ENCODE measurements at regions not wholly inside any gene's neighbourhood (a gene's known extent, or its start where the extent isn't known, plus 50 kb on each side); places are given as distances from the start of the nearest gene placed in this dataset.

- Histone ChIP-seq H3K4me3 (no peak overlapping the region), H3K4me1 (peaks cover 31% of the 10 kb centered on the region), H3K4me2 (no peak overlapping the region), H3K9me3 (no peaks in the 10 kb centered on the region), H3K27ac (no peak overlapping the region)
- WGBS (ENCODE audit: missing lambda C conversion rate), result 63% methylated on average over 2 of the region's 2 CpGs
- TF ChIP-seq, protein P1, sequence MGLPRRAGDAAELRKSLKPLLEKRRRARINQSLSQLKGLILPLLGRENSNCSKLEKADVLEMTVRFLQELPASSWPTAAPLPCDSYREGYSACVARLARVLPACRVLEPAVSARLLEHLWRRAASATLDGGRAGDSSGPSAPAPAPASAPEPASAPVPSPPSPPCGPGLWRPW (IDR thresholded peaks at IDR 0.05), result no peak
- TF ChIP-seq GATA3 (IDR thresholded peaks at IDR 0.05; ENCODE audit: borderline replicate concordance) (no peak), EHF (CRISPR knock-in tag; IDR thresholded peaks at IDR 0.05) (no peak), HOXB13 (CRISPR knock-in tag; IDR thresholded peaks at IDR 0.05; ENCODE audit: low read depth) (no peak), CEBPB (IDR thresholded peaks at IDR 0.05) (no peak)
- TF ChIP-seq, protein P2, sequence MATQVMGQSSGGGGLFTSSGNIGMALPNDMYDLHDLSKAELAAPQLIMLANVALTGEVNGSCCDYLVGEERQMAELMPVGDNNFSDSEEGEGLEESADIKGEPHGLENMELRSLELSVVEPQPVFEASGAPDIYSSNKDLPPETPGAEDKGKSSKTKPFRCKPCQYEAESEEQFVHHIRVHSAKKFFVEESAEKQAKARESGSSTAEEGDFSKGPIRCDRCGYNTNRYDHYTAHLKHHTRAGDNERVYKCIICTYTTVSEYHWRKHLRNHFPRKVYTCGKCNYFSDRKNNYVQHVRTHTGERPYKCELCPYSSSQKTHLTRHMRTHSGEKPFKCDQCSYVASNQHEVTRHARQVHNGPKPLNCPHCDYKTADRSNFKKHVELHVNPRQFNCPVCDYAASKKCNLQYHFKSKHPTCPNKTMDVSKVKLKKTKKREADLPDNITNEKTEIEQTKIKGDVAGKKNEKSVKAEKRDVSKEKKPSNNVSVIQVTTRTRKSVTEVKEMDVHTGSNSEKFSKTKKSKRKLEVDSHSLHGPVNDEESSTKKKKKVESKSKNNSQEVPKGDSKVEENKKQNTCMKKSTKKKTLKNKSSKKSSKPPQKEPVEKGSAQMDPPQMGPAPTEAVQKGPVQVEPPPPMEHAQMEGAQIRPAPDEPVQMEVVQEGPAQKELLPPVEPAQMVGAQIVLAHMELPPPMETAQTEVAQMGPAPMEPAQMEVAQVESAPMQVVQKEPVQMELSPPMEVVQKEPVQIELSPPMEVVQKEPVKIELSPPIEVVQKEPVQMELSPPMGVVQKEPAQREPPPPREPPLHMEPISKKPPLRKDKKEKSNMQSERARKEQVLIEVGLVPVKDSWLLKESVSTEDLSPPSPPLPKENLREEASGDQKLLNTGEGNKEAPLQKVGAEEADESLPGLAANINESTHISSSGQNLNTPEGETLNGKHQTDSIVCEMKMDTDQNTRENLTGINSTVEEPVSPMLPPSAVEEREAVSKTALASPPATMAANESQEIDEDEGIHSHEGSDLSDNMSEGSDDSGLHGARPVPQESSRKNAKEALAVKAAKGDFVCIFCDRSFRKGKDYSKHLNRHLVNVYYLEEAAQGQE (IDR thresholded peaks at IDR 0.05), result no peak
- CTCF ChIA-PET, result no interaction called here
- POLR2A ChIA-PET, result no interaction called here
- no peak for DNase-seq (ENCODE audit: low read depth in 1 of 2, low spot score in 1 of 2)
- no peak for ATAC-seq
- no peak for FAIRE-seq
Measured at GRCh38 chr12:59039005-59039404, 118.7 kb upstream of the LRIG3 start.

DNA sequence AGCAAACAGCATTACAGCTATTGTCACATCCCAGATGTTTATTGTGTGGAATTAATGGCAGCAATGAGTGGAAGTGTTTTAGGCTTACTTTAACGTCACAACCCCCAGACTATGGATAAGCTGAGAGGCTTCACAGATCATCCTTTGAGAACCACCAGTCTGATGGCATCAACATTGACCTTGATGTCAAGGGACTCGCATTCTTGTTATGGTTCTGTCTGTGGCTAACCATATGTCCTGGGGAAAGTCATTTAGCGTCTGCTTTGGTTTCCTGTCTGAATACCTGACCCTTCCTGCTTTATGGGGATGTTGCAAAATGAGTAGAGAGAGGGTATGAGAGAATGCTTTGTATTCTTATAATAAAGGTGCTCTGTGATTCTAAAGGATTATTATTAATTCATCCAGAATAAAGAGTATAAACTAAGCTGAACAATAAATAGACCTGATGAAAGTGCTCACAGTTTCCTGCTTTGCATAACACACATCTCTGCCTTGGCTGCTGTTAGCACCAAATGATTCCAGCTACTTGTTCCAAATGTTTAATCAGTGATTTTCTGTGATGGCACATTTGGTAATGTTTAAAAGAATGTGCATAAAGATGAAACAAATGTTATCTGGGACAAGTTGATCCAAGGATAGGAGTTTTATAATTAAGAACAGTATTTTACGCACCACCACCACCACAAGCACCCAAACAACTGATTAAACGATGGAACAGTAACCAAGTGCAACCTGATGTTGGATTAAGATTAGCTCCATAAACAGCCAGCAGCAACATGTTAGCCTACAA lies 116.9 kb upstream of the LRIG3 start:
- ChIA-PET CTCF (no interaction called here), POLR2A (no interaction called here)
- FAIRE-seq, result no peak
- WGBS (ENCODE audit: missing lambda C conversion rate), result 63% methylated on average over 5 of the region's 5 CpGs
- TF ChIP-seq, protein P2 (IDR thresholded peaks at IDR 0.05), result no peak
- TF ChIP-seq ESRRA (IDR thresholded peaks at IDR 0.05; ENCODE audit: borderline replicate concordance, low read length), result no peak
- TF ChIP-seq RAD21 (conservative IDR thresholded peaks at IDR 0.05 in 1 of 2, IDR thresholded peaks at IDR 0.05 in 1 of 2), result no peak
- no peak for TF ChIP-seq FOSL2 (IDR thresholded peaks at IDR 0.05)
- TF ChIP-seq FOSL2 (CRISPR knock-in tag; IDR thresholded peaks at IDR 0.05), result no peak
- no peak for TF ChIP-seq CEBPB (IDR thresholded peaks at IDR 0.05)
- DNase-seq (ENCODE audit: low read depth in 1 of 2, low spot score in 1 of 2), result no peak
- ATAC-seq, result no peak
- H3K27ac ChIP-seq, result no peak overlapping the region
- no peak overlapping the region for H3K4me2 ChIP-seq
- H3K4me1 ChIP-seq, result peaks cover 20% of the 10 kb centered on the region
- no peak overlapping the region for H3K4me3 ChIP-seq
- no peaks in the 10 kb centered on the region for H3K9me3 ChIP-seq

- H3K4me2 ChIP-seq, result no peak overlapping the region
- CTCF ChIA-PET, result no interaction called here
- H3K4me3 ChIP-seq, result no peak overlapping the region
- peaks cover 12% of the 10 kb centered on the region for H3K4me1 ChIP-seq
- ATAC-seq (no peak), FAIRE-seq (no peak), DNase-seq (ENCODE audit: low read depth in 1 of 2, low spot score in 1 of 2) (no peak)
- TF ChIP-seq CEBPB (IDR thresholded peaks at IDR 0.05) (no peak), CBX2 (IDR thresholded peaks at IDR 0.05; ENCODE audit: borderline replicate concordance, low read depth) (no peak), MAFK (IDR thresholded peaks at IDR 0.05; ENCODE audit: partially characterized antibody) (no peak), MYC (IDR thresholded peaks at IDR 0.05; ENCODE audit: borderline replicate concordance, low read length) (no peak), ZSCAN20 (CRISPR knock-in tag; IDR thresholded peaks at IDR 0.05) (no peak), RFX5 (IDR thresholded peaks at IDR 0.05) (no peak), HOXB5 (CRISPR knock-in tag; IDR thresholded peaks at IDR 0.05) (no peak), KDM1A (IDR thresholded peaks at IDR 0.05; ENCODE audit: low read depth) (no peak), HEYL (CRISPR knock-in tag; IDR thresholded peaks at IDR 0.05) (no peak), NR3C1 (IDR thresholded peaks at IDR 0.05) (no peak), NFE2L2 (conservative IDR thresholded peaks at IDR 0.05; ENCODE audit: low read length) (no peak), BHLHE40 (IDR thresholded peaks at IDR 0.05; ENCODE audit: low read depth, low read length) (no peak), JUNB (IDR thresholded peaks at IDR 0.05) (no peak), ZNF302 (CRISPR knock-in tag; IDR thresholded peaks at IDR 0.05) (no peak), CBX8 (IDR thresholded peaks at IDR 0.05) (no peak)
- TF ChIP-seq, protein P3, sequence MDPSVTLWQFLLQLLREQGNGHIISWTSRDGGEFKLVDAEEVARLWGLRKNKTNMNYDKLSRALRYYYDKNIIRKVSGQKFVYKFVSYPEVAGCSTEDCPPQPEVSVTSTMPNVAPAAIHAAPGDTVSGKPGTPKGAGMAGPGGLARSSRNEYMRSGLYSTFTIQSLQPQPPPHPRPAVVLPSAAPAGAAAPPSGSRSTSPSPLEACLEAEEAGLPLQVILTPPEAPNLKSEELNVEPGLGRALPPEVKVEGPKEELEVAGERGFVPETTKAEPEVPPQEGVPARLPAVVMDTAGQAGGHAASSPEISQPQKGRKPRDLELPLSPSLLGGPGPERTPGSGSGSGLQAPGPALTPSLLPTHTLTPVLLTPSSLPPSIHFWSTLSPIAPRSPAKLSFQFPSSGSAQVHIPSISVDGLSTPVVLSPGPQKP (IDR thresholded peaks at IDR 0.05; ENCODE audit: low read depth, low read length), result no peak
- POLR2A ChIA-PET, result no interaction called here
- no peaks in the 10 kb centered on the region for H3K9me3 ChIP-seq
- no peak overlapping the region for H3K27ac ChIP-seq
- 95% methylated on average over 2 of the region's 2 CpGs for WGBS (ENCODE audit: missing lambda C conversion rate)
Measured at GRCh38 chr12:59036347-59036746, 116.0 kb upstream of the LRIG3 start.

Data from A549 (cell line).